Retina (tissue), 1 donor: ENCODE measurements at regions not wholly inside any gene's neighbourhood (a gene's known extent, or its start where the extent isn't known, plus 50 kb on each side); places are given as distances from the start of the nearest gene placed in this dataset.
"Not testable (repeated sequence)": the region's sequence is repeated elsewhere in the genome, so short reads cannot be mapped to it uniquely, and the experiment has no call there.

Source experiments
- DNase-seq: peaks from one replicate; pipeline ENCODE4 v3.0.0-alpha.2; 2016

DNA sequence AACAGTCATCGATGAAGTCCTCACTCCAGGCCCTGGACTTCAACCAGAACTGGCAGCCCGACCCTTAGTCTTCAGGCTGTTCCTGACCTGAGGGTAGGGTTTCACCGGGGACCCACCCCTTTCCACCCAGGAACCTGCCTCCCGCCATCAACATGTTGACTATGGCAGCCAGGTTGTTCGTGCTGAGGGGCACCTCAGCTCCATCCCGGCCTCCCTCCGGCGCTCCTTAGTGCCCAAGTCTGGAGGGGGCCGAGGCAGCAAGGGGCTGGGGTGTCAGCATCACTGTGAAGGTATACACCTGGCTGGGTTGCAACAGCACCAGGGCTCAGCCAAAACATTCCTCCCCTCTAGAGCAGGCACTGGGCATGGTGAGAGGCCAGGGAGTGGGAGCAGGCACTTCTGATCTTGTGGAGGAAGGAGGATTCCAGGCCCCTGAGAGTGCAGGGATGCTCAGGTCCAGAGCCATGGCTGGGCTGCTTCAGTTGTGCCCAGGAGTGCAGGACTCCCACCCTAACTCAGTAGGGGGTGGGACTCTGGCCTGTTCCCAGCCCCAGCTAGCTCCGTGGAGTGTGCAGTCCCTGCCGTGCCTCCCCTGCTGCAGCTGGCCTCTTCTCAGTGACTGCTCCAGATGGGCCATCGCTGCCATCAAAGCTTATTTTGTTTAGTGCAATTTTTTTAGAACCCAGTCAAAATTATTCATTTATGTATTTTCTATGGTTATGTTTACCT, 1445.9 kb downstream of the PCDH9 start:
- DNase-seq, result no peak

DNA sequence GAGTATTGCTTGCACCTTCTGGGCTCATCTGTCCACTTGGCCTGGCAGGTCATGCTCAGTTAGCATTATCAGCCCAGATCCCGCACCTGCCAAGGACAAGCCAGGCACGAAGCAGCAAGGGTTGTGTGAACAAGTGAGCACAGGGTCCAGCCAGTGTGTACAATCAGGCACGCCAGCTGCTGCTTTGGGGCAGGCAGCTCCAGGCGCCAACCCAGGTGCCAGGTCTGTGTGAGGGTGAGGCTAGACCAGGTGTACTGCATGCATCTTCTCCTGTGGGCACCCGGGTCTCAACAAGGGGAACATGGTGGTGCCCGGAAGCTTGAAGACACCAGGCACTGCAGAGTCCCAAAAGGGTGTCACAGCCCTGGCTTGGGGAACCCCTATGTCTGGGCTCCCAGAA, 1446.8 kb downstream of the PCDH9 start:
- no peak for DNase-seq

DNA sequence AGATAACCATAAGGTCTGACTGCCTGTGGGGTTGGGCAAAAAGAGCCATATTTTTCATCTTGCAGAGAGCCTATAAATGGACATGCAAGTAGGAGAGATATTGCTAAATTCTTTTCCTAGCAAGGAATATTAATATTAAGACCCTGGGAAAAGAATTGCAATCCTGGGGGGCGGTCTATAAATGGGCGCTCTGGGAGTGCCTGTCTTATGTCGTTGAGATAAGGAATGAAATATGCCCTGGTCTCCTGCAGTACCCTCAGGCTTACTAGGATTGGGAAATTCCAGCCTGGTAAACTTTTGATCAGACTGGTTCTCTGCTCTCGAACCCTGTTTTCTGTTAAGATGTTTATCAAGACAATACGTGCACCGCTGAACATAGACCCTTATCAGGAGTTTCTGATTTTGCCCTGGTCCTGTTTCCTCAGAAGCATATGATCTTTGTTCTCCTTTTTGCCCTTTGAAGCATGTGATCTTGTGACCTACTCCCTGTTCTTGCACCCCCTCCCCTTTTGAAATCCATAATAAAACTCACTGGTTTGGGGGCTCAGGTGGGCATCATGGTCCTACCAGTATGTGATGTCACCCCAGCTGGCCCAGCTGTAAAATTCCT, 1458.3 kb downstream of the PCDH9 start:
- not testable (repeated sequence) for DNase-seq

DNA sequence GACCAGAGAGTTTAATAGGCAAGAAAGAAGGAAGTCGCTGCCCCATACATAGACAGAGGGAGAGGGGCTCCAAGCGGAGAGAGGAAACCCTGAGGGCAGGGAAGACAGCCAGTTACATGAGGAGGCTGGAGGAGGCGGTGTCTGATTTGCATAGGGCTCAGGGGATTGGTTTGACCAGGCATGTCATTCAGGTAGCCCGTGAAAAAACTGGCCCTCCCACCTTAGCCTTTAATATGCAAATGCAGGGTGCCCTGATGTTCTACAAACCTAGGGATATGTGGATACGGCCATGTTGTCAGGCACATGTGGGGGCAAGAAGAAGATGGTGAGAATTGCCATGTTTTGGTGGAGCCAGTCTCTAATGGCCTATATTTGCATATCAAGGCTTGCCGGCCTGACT, 1461.6 kb downstream of the PCDH9 start:
- no peak for DNase-seq

DNA sequence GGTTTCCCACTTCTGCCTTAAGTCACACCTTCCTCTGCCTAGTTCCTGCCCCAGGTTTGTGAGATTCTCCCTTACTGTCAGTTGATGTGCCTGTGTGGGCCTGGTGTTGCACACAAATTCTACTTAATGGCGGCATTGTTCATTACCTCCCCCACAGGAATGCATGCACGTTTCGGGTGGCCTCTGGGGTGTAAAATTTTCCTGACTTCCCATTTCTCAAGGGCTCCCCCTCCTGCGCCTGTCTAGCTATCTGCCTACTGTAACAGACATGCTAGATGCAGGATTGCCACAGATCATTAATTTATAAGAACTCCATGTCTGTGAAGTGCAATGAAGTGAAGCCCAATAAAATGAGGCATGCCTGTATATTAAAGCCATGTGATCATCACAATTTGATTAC, 1466.3 kb downstream of the PCDH9 start:
- peak; percentile 14 for DNase-seq

DNA sequence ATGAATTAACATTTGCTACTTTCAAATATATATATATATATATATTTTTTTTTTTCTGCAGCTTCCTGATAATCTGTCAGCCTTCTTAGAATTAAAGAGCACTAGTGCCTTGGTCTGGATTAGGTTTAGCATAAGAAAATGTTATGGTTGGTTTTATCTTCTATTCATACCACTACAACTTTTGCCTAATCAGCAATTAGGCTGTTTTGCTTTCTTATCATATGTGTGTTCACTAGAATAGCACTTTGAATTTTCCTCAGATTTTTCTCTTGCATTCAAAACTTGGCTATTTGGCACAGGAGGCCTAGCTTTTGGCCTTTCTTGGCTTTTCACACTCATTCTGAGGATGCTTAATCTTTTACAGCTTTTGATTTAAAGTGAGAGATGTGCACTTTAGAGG, 1468.1 kb downstream of the PCDH9 start:
- no peak for DNase-seq

DNA sequence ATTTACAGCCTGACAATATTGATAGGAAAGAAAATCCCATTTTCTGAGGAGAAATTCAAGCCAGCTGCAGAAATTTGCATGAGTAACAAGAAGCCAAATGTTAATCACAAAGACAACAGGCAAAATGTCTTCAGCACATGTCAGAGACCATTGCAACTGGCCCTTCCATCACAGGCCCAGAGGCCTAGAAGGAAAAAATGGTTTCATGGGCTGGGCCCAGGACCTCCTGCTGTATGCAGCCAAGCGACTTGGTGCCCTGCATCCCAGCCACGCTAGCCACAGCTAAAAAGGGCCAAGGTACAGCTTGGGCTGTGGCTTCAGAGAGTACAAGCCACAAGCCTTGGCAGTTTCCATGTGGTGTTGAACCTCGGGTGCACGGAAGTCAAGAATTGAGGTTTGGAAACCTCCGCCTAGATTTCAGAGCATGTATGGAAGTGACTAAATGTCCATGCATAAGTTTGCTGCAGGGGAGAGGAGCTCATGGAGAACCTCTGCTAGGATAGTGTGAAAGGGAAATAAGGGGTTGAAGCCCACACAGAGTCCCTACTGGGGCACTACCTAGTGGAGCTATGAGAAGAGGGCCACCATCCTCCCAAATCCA, 1474.0 kb downstream of the PCDH9 start:
- no peak for DNase-seq

DNA sequence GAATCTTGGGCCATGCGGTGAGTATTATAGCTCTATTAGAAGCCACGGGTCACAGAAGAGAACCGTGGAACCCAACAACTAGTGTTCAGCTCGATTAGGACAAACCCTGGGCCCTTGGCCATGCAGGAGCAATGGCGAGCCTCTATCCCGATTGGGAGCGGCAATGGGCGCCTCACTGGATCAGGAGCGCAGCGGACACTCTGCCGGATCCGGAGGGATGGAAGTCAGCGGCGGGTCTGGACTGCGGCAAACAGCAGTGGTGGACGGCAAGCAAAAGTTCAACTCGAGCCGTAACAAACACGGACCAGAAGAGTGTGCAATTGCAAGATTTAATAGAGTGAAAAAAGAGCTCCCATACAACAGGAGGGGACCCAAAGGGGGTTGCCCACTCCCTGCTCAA, 1481.9 kb downstream of the PCDH9 start:
- no peak for DNase-seq

DNA sequence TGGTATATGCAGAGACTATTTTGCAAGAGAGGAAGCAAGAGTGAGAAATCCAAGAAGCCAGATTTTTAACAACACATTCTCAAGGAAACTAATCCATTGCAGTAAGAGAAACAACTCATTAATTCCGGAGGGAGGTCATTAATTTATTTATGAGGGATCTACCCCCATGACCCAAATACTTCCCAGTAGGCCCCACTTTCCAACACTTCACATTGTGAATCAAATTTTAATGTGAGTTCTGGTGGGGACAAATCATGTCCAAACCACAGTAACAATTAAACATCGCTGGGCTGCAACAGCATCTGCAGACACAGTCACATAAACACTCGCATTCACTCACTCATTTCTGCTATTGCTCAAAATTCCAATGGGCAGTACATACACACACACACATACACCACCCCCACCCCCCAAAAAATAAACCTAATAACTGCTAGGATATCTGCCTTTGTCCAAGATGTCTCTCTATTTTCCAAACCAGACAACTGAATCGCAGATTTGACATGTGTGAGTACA, 1483.7 kb downstream of the PCDH9 start:
- no peak for DNase-seq

DNA sequence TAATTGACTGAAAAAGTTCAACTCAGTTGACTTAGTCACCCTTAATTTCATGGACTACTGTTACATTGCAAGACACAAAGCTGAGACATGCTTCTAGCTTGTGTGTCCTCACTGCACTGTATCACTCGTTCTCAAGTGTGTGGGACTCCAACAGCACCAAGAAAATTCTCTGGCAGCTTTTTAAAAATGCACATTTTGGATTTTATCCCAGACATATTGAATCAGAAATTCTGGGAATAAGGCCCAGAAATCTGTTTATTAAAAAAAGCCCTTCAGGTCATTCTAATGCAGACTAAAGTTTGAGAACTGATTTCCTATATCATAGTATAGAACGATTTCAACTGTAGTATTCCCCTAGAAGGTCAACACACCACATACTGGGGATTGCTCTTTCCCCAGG, 1485.3 kb downstream of the PCDH9 start:
- no peak for DNase-seq

DNA sequence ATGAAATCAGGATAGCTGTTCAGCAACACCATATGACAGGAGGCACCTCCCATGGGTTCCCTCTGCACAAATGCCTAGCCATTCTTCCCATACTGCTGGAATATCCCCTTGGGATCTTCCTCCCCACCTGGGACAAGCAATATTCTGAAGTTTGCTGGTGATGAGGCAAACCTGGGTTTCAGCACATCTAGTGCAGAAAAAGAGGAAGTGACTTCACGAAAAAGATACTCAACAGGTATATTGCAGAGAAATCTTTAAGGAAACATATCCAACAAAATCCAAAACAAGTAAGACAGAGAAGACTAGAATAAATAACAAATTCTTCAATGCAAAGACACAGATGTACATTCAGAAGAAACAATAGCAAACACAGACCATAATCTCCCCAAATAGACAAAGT, 1497.0 kb downstream of the PCDH9 start:
- DNase-seq, result no peak

DNA sequence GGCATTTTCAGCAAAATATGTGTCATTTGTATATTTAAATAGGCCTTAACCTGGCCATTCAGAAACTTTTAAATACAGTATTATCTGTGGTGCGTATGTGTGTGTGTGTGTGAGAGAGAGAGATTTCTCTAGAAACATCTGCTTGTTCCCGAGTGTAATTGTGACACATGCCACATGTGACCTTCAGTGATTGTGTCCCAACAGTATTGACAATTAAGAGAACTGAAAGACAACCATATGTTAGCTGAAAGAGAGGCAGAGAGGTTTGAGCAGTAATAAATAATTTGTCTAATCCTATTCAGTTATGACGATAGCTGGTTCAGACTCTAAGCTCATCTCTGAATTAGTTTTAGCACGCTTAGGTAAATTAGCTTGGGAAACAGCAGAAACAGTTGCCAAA, 1503.1 kb downstream of the PCDH9 start:
- DNase-seq, result no peak

DNA sequence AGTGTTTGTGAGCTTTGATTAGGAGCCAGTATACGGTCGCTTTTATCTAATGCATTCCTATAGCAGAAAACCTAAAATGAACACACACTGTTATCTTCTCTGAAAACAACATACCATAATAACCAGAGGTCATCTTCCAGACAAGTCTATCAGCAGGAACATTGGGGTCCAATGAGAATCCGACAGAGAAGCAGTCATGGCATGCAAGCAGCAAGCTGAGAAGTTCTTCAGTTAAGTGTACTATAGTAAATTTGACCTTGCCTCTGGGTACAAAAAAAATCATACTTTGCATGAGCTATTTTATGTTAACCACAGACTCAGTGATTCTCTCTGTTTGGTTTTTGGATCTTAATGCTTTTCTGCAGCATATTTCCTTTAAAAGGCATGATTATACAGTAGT, 1505.1 kb downstream of the PCDH9 start:
- no peak for DNase-seq

DNA sequence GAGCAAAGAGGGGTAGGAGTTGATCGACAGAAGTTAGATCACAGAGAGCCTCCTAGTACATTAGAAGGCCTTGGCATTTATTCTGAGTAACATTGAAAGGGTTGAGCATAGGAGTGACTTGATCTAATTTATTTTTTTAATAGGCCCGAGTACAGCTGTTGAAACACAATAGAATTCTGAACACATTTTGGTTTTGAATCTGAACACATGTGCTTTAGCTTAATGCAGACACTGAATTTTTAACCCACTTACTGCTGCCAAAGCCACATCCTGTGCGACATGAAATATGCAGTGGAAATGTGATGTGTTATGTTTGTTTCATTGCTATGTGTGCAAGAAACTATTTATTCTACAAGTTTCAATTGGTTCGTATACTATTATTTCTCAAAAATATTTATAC, 1505.9 kb downstream of the PCDH9 start:
- no peak for DNase-seq

DNA sequence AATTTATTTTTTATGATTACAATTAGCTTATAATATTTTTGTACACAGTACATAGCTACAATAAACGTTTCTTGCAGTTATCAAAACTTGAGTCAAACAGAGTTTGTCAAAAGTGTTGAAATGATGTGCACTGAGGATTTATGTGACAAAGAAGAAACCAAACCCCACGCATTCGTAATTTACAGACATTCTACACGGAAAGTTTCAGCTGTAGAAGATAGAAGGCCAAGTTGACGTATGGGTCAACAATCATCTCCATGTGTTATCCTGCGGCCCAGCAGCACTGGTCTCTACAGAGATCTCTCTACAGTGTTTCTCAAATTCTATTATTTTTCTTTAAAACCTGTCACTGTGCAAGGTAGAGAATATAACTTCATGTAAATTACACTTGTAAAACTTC, 1507.6 kb downstream of the PCDH9 start:
- DNase-seq, result no peak

DNA sequence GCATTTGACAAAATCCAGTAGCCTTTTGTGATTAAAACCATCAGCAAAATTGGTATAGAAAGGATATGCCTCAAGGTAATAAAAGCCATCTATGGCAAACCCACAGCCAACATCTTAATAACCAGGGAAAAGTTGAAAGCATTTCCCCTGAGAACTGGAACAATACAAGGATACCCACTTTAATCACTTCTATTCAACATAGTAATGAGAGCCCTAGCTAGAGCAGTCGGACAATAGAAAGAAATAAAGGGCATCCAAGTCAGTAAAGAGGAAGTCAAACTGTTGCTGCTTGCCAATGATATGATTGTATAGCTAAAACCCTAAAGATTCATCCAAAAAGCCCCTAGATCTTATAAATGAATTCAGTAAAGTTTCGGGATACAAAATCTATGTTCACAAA, 1510.3 kb downstream of the PCDH9 start:
- no peak for DNase-seq

DNA sequence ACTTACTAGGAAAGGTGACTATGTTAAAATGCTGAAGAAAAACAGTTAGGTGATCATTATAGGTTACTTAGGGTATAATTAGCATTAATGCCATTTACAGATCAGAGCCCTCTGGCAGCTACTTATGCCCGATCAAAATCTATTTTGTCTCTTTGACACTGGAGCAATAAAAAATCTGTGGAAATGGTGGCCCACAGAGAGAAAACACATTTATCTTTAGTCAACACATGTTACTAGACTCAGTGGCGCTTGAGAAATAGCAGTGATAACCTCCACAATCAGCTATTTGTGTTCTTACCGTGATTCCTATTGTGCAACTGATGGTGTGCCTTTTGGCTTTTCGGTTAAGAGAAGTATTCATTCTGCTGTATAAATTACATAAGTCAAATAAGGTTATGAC, 1519.6 kb downstream of the PCDH9 start:
- no peak for DNase-seq

DNA sequence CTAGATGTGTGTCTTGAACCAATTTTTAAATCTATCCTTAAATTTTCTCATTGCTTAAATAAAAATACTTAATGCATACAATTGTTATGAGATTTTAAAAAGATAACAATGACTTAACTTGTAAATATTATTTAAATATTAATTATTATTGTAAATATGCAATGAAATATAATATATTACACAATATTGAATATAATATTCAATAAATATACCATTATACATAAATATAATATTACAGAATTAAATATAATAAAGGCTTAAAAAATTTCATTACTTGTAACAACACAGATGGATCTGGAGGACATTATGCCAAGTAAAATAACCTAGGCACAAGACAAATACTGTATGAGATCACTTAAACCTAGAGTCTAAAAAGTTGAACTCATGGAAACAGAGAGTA, 1532.3 kb downstream of the PCDH9 start:
- DNase-seq, result no peak

DNA sequence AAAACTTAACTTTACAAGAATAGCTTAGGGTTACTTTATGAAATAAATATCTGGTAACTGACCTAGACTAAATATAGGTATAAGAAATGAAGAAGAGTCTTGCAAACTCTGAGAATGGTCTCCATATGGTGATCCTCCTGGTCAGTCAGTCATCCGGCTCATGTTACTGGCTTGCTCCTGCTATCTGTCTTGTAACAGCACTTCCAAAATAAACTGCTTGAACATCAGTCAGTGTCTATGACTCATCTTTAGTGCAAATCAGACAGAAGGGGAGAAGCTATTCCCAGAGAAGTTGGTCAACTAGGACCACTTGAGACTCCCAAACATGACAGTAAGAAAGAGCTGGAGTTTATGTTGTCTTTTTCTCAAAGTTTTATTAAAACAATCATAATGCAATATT, 1550.9 kb downstream of the PCDH9 start:
- no peak for DNase-seq

DNA sequence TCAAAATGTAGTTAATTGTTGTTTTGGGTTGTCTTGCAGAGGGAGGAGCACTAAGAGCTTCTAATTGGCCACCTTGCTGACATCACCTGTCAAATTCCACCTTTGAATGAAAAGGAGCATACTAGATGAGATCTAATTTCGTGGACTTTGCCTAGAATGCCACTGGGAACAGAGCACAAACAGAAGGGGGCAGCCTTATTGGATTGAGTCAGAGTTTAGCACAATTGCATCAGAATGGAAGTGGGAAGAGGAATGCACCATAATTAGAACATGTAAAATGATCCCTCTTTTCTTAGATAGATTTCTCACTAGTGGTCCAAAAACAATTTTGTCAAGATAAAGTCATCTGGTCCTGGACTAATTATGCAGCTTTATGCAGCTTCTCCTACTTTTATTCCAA, 1552.2 kb downstream of the PCDH9 start:
- no peak for DNase-seq

DNA sequence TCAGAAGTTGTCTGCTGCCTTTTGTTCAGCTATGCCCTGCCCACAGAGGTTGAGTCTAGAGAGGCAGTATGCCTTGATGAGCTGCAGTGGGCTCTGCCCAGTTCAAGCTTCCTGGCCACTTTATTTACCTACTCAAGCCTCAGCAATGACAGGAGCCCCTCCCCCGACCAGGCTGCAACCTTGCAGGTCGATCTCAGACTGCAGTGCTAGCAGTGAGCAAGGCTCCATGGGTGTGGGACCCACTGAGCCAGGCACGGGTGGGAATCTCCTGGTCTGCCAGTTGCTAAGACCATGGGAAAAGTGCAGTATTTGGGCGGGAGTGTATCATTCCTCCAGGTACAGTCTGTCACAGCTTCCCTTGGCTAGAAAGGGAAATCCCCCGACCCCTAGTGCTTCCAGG, 1554.8 kb downstream of the PCDH9 start:
- DNase-seq, result not testable (repeated sequence)

DNA sequence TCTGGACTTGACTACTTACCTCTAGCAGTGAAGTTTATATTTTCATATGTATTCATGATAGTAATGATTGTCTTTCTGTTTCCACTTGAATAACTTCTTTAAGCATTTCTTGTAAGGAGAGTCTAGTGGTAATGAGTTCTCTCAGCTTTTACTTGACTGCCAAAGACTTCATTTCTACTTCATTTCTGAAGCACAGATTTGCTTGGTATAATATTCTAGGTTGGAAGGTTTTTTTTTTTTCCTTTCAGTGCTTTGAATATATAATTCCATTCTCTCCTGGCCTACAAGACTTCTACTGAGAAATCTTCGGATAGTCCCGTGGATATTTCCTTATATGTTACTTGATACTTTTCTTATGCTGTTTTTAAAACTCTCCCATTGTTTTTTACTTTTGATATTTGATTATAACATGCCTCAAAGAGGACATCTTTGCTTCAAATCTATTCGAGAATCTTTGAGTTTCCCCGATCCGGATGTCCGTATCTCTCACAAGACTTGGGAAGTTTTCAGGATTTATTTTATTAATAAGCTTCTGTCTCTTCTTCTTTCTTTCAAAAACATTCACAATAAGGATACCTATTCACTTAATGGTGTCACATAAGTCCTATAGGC, 1560.0 kb downstream of the PCDH9 start:
- DNase-seq, result no peak

DNA sequence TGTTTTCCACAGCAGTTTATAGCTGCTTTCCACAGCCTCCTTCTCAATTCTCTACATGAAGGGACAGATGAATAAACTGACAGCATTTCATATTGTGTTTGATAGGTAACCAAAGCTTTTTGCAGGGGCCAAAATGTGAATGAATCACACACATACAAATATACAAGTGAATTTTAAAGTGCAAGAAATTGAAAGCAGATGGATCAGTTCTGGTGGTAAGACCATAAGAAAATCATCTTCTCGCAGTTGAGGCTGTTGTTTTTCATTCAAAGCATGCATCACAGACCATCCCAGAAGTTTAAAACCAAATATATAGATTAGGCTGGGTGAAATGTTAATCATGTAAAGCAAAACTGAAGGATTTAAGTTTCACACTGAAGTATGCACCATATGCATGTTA, 1569.4 kb downstream of the PCDH9 start:
- no peak for DNase-seq

DNA sequence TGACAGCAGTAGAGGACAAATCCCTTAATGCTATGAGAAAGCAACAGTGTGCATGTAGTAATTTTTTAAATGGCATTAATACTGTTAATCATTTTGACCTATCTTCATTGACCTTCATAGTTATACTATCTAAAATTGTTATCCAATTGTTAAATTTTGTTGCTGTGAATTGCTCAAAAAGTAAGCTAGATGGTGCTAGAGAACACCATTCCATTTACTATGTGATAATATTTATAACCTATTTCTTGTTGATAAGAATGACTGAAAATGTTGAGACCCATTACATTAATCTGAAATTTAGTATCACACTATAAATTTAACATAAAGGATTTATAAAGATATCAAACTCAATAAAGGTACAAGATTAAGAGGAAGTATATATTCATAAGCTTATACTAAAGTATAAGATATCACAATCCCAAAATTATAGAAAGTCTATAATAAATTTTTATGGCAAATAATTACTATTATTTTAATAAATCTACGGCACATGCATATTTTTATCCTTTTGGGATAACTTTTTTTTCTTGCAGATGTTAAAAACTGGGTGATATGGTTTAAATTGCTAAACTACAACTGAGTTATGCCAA, 1573.3 kb downstream of the PCDH9 start:
- DNase-seq, result no peak
